ENCODE measurements at regions not wholly inside any gene's neighbourhood (a gene's known extent, or its start where the extent isn't known, plus 50 kb on each side); places are given as distances from the start of the nearest gene placed in this dataset.

- no peaks in the 10 kb centered on the region for H3K4me1 ChIP-seq
- TF ChIP-seq EP300 (IDR thresholded peaks at IDR 0.05) (no peak), POLR2AphosphoS5 (IDR thresholded peaks at IDR 0.05) (no peak), CTCF (IDR thresholded peaks at IDR 0.05) (no peak), POLR2A (IDR thresholded peaks at IDR 0.05) (no peak)
- no peak for ATAC-seq
- H3K9me3 ChIP-seq = no peaks in the 10 kb centered on the region
- WGBS, 2 donors (ENCODE audit: low coverage in 1 of 2) = 55 to 89% methylated on average over 1 to 2 of the region's 2 CpGs
- no peaks in the 10 kb centered on the region for H3K36me3 ChIP-seq
- H3K27ac ChIP-seq = no peak overlapping the region
- no peak overlapping the region for H3K4me3 ChIP-seq
- H3K27me3 ChIP-seq = no peaks in the 10 kb centered on the region
Measured at GRCh38 chr2:45119855-45120254, 110.6 kb upstream of the SIX2 start.

- no peak for TF ChIP-seq CTCF (IDR thresholded peaks at IDR 0.05)
- TF ChIP-seq POLR2AphosphoS5 (IDR thresholded peaks at IDR 0.05) = no peak
- TF ChIP-seq EP300 (IDR thresholded peaks at IDR 0.05) = no peak
- TF ChIP-seq POLR2A (IDR thresholded peaks at IDR 0.05) = no peak
- Histone ChIP-seq H3K4me3 (no peak overlapping the region), H3K9me3 (no peaks in the 10 kb centered on the region), H3K36me3 (no peaks in the 10 kb centered on the region), H3K4me1 (no peaks in the 10 kb centered on the region), H3K27me3 (no peaks in the 10 kb centered on the region), H3K27ac (no peak overlapping the region)
- ATAC-seq = no peak
- 60 to 95% methylated on average over 1 to 5 of the region's 5 CpGs for WGBS, 2 donors (ENCODE audit: low coverage in 1 of 2)
Measured at GRCh38 chr2:45119038-45119437, 109.8 kb upstream of the SIX2 start.

- no peak for TF ChIP-seq EP300 (IDR thresholded peaks at IDR 0.05)
- no peak for TF ChIP-seq CTCF (IDR thresholded peaks at IDR 0.05)
- TF ChIP-seq POLR2A (IDR thresholded peaks at IDR 0.05) = no peak
- no peak for TF ChIP-seq POLR2AphosphoS5 (IDR thresholded peaks at IDR 0.05)
- ATAC-seq = no peak
- Histone ChIP-seq H3K9me3 (no peaks in the 10 kb centered on the region), H3K4me3 (no peak overlapping the region), H3K36me3 (no peaks in the 10 kb centered on the region), H3K4me1 (no peaks in the 10 kb centered on the region), H3K27me3 (no peaks in the 10 kb centered on the region), H3K27ac (no peak overlapping the region)
- 40% methylated on average over 1 of the region's 1 CpG; no CpG with 5 or more reads in 1 of the 2 donors for WGBS, 2 donors (ENCODE audit: low coverage in 1 of 2)
Measured at GRCh38 chr2:45117383-45117782, 108.1 kb upstream of the SIX2 start.

GRCh38 chr2:45115181-45115580 lies 105.9 kb upstream of the SIX2 start:
- ATAC-seq = no peak
- Histone ChIP-seq H3K27ac (no peak overlapping the region), H3K4me3 (no peak overlapping the region), H3K27me3 (no peaks in the 10 kb centered on the region), H3K36me3 (no peaks in the 10 kb centered on the region), H3K9me3 (no peaks in the 10 kb centered on the region), H3K4me1 (no peaks in the 10 kb centered on the region)
- no peak for TF ChIP-seq CTCF (IDR thresholded peaks at IDR 0.05)
- no peak for TF ChIP-seq POLR2AphosphoS5 (IDR thresholded peaks at IDR 0.05)
- no peak for TF ChIP-seq POLR2A (IDR thresholded peaks at IDR 0.05)
- TF ChIP-seq EP300 (IDR thresholded peaks at IDR 0.05) = no peak
- 67 to 86% methylated on average over 1 of the region's 1 CpG for WGBS, 2 donors (ENCODE audit: low coverage in 1 of 2)

GRCh38 chr2:45114221-45114955 lies 105.1 kb upstream of the SIX2 start:
- Histone ChIP-seq H3K4me3 (no peak overlapping the region), H3K27me3 (no peaks in the 10 kb centered on the region), H3K4me1 (no peaks in the 10 kb centered on the region), H3K27ac (no peak overlapping the region), H3K36me3 (no peaks in the 10 kb centered on the region), H3K9me3 (no peaks in the 10 kb centered on the region)
- 82 to 84% methylated on average over 8 to 12 of the region's 14 CpGs for WGBS, 2 donors (ENCODE audit: low coverage in 1 of 2)
- no peak for ATAC-seq
- TF ChIP-seq POLR2AphosphoS5 (IDR thresholded peaks at IDR 0.05) (no peak), CTCF (IDR thresholded peaks at IDR 0.05) (no peak), POLR2A (IDR thresholded peaks at IDR 0.05) (no peak), EP300 (IDR thresholded peaks at IDR 0.05) (no peak)
